Astrocyte (in vitro differentiated cells and primary cell): ENCODE measurements at regions not wholly inside any gene's neighbourhood (a gene's known extent, or its start where the extent isn't known, plus 50 kb on each side); places are given as distances from the start of the nearest gene placed in this dataset.

ENCODE experiments used
- DNase-seq: peaks from one replicate; pipeline ENCODE4 v3.0.0-alpha.2; 2010; ENCODE audit warnings: low read depth
- FAIRE-seq: peaks from 2 replicates; lab custom pipeline; 2011; peaks lifted over from hg19 to GRCh38; lab: Jason Lieb, UNC
- H2AFZ ChIP-seq: 2 replicates; pipeline ENCODE4 v1.6.0; 2012; ENCODE audit warnings: low read depth, low read length, inconsistent platforms
- H3K27ac ChIP-seq: 2 replicates; pipeline ENCODE4 v1.5.1; 2011; ENCODE audit warnings: low read depth, low read length, inconsistent platforms
- H3K27me3 ChIP-seq: 2 replicates; pipeline ENCODE4 v1.6.0; 2011; ENCODE audit warnings: low read length, inconsistent platforms; ENCODE audit not compliant: insufficient read depth
- H3K36me3 ChIP-seq: 2 replicates; pipeline ENCODE4 v1.5.1; 2011; ENCODE audit warnings: low read length, inconsistent platforms; ENCODE audit not compliant: insufficient read depth
- H3K4me1 ChIP-seq: 2 replicates; pipeline ENCODE4 v1.5.1; 2011; ENCODE audit warnings: low read length, inconsistent platforms; ENCODE audit not compliant: insufficient read depth
- H3K4me2 ChIP-seq: 2 replicates; pipeline ENCODE4 v1.6.0; 2012; ENCODE audit warnings: low read length, inconsistent platforms
- H3K4me3 ChIP-seq: 2 replicates; pipeline ENCODE4 v1.5.1; 2011; ENCODE audit warnings: low read depth, mild to moderate bottlenecking, low read length, inconsistent platforms; ENCODE audit not compliant: insufficient read depth
- H3K79me2 ChIP-seq: 2 replicates; pipeline ENCODE4 v1.6.0; 2012; ENCODE audit warnings: mild to moderate bottlenecking, low read length, inconsistent platforms; ENCODE audit not compliant: insufficient read depth
- H3K9ac ChIP-seq: 2 replicates; pipeline ENCODE4 v1.6.0; 2012; ENCODE audit warnings: mild to moderate bottlenecking, low read length, inconsistent platforms
- H3K9me3 ChIP-seq: 2 replicates; pipeline ENCODE4 v1.5.1; 2012; ENCODE audit warnings: low read depth, mild to moderate bottlenecking, low read length, inconsistent platforms; ENCODE audit not compliant: insufficient read depth
- H4K20me1 ChIP-seq: 2 replicates; pipeline ENCODE4 v1.6.0; 2012; ENCODE audit warnings: low read length, inconsistent platforms; ENCODE audit not compliant: insufficient read depth
- H3K27ac Mint-ChIP-seq: one replicate; pipeline ENCODE4 v1.8.0; 2021; ENCODE audit warnings: mild to moderate bottlenecking, mixed read lengths; ENCODE audit not compliant: unreplicated experiment
- H3K27me3 Mint-ChIP-seq: one replicate; pipeline ENCODE4 v1.8.0; 2021; ENCODE audit warnings: low read depth, mixed read lengths; ENCODE audit not compliant: unreplicated experiment
- H3K36me3 Mint-ChIP-seq: one replicate; pipeline ENCODE4 v1.8.0; 2021; ENCODE audit warnings: low read depth, mixed read lengths; ENCODE audit not compliant: unreplicated experiment
- H3K4me1 Mint-ChIP-seq: one replicate; pipeline ENCODE4 v1.8.0; 2021; ENCODE audit warnings: low read depth, mixed read lengths; ENCODE audit not compliant: unreplicated experiment
- H3K4me3 Mint-ChIP-seq: one replicate; pipeline ENCODE4 v1.8.0; 2021; ENCODE audit warnings: mild to moderate bottlenecking, moderate library complexity, mixed read lengths; ENCODE audit not compliant: unreplicated experiment
- H3K9me3 Mint-ChIP-seq: one replicate; pipeline ENCODE4 v1.8.0; 2021; ENCODE audit warnings: mild to moderate bottlenecking, mixed read lengths; ENCODE audit not compliant: unreplicated experiment
- EZH2 ChIP-seq: IDR thresholded peaks from 2 replicates; pipeline ENCODE4 v1.6.1; 2012; ENCODE audit warnings: mild to moderate bottlenecking, low read length, inconsistent platforms; ENCODE audit not compliant: insufficient read depth
- TF ChIP-seq, protein P1 (sequence below): IDR thresholded peaks from 2 replicates; pipeline ENCODE4 v1.5.1; 2011; ENCODE audit warnings: low read depth, mild to moderate bottlenecking, inconsistent platforms, low read length, moderate library complexity; ENCODE audit not compliant: insufficient read depth

DNA sequence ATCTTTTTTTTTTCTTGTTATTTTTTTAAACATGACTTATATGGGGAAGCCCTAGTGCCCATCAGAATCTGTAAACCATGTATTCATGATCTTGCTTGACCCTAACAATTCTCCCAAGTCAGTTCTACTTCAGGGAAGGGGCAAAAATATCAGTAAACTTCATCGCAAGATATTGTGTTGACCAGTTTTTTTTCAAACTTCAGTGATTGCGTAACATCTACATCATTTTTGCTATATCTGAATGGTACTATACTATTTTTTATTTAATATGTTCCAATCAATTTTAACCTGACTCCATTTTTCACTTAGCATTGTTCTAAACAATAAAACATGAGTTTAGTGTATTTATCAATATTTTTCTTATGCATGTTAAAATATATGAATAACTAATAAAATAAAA, 221.2 kb downstream of the NKX6-1 start:
- Histone ChIP-seq H4K20me1 (no peaks in the 10 kb centered on the region), H3K9me3 (no peaks in the 10 kb centered on the region), H3K4me1 (no peaks in the 10 kb centered on the region), H3K27me3 (no peaks in the 10 kb centered on the region), H3K27ac (no peak overlapping the region), H3K4me2 (no peak overlapping the region), H2AFZ (no peak overlapping the region), H3K36me3 (no peaks in the 10 kb centered on the region), H3K79me2 (no peaks in the 10 kb centered on the region), H3K9ac (no peak overlapping the region), H3K4me3 (no peak overlapping the region)
- Mint-ChIP-seq H3K27me3 (no peaks in the 10 kb centered on the region), H3K27ac (no peak overlapping the region), H3K9me3 (no peaks in the 10 kb centered on the region), H3K4me3 (no peak overlapping the region), H3K36me3 (no peaks in the 10 kb centered on the region), H3K4me1 (peaks cover 9% of the 10 kb centered on the region)
- DNase-seq: no peak
- no peak for FAIRE-seq
- no peak for TF ChIP-seq EZH2
- TF ChIP-seq, protein P1, sequence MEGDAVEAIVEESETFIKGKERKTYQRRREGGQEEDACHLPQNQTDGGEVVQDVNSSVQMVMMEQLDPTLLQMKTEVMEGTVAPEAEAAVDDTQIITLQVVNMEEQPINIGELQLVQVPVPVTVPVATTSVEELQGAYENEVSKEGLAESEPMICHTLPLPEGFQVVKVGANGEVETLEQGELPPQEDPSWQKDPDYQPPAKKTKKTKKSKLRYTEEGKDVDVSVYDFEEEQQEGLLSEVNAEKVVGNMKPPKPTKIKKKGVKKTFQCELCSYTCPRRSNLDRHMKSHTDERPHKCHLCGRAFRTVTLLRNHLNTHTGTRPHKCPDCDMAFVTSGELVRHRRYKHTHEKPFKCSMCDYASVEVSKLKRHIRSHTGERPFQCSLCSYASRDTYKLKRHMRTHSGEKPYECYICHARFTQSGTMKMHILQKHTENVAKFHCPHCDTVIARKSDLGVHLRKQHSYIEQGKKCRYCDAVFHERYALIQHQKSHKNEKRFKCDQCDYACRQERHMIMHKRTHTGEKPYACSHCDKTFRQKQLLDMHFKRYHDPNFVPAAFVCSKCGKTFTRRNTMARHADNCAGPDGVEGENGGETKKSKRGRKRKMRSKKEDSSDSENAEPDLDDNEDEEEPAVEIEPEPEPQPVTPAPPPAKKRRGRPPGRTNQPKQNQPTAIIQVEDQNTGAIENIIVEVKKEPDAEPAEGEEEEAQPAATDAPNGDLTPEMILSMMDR: no peak

DNA sequence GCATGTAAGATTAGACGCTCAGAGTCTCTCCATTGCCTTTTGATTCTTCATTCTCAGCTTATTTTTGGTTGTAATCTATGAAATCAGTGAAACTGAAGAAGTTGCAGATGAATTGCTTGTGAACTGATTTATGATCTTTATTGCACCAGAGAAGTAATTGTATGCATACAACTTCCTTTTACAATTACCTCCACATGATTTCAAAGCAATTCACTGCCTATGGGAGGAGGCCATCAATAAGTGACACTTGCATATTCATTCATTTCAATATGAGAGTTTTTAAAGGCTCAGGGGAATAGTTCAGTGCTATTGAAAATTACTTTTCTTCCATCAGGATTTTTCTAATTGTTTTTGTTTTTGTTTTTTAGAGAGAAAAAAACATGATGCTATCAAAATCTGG, 222.3 kb downstream of the NKX6-1 start:
- no peaks in the 10 kb centered on the region for H4K20me1 ChIP-seq
- H3K9me3 Mint-ChIP-seq: no peaks in the 10 kb centered on the region
- no peaks in the 10 kb centered on the region for H3K4me1 ChIP-seq
- no peak overlapping the region for H3K4me3 Mint-ChIP-seq
- no peaks in the 10 kb centered on the region for H3K27me3 Mint-ChIP-seq
- DNase-seq (no peak), FAIRE-seq (no peak)
- H3K27ac ChIP-seq: no peak overlapping the region
- no peak overlapping the region for H3K4me2 ChIP-seq
- no peak overlapping the region for H2AFZ ChIP-seq
- no peaks in the 10 kb centered on the region for H3K79me2 ChIP-seq
- no peaks in the 10 kb centered on the region for H3K36me3 Mint-ChIP-seq
- peaks cover 11% of the 10 kb centered on the region for H3K4me1 Mint-ChIP-seq
- H3K36me3 ChIP-seq: no peaks in the 10 kb centered on the region
- no peak overlapping the region for H3K4me3 ChIP-seq
- no peaks in the 10 kb centered on the region for H3K27me3 ChIP-seq
- no peaks in the 10 kb centered on the region for H3K9me3 ChIP-seq
- no peak overlapping the region for H3K9ac ChIP-seq
- TF ChIP-seq, protein P1: no peak
- no peak for TF ChIP-seq EZH2
- H3K27ac Mint-ChIP-seq: no peak overlapping the region

- Mint-ChIP-seq H3K27me3 (no peaks in the 10 kb centered on the region), H3K4me1 (peaks cover 2% of the 10 kb centered on the region), H3K36me3 (no peaks in the 10 kb centered on the region), H3K9me3 (peaks cover 3% of the 10 kb centered on the region), H3K4me3 (no peak overlapping the region), H3K27ac (no peak overlapping the region)
- no peak overlapping the region for H3K4me3 ChIP-seq
- no peak overlapping the region for H3K9ac ChIP-seq
- DNase-seq (no peak), FAIRE-seq (no peak)
- no peak for TF ChIP-seq EZH2
- TF ChIP-seq, protein P1: no peak
- H3K4me1 ChIP-seq: no peaks in the 10 kb centered on the region
- H3K4me2 ChIP-seq: no peak overlapping the region
- no peak overlapping the region for H3K27ac ChIP-seq
- no peaks in the 10 kb centered on the region for H3K9me3 ChIP-seq
- no peaks in the 10 kb centered on the region for H3K79me2 ChIP-seq
- no peaks in the 10 kb centered on the region for H3K36me3 ChIP-seq
- H4K20me1 ChIP-seq: no peaks in the 10 kb centered on the region
- H2AFZ ChIP-seq: no peak overlapping the region
- H3K27me3 ChIP-seq: no peaks in the 10 kb centered on the region
Observed at GRCh38 chr4:84269536-84270044, 229.5 kb downstream of the NKX6-1 start.
